Prostate gland (tissue), 2 donors: ENCODE measurements at regions not wholly inside any gene's neighbourhood (a gene's known extent, or its start where the extent isn't known, plus 50 kb on each side); places are given as distances from the start of the nearest gene placed in this dataset.

ENCODE experiments used
- POLR2A ChIP-seq: fragments of 450-650 bp; IDR thresholded peaks from one replicate; pipeline ENCODE4 v1.6.1; 2016; ENCODE audit warnings: antibody characterized with exemption, mild to moderate bottlenecking
- POLR2AphosphoS5 ChIP-seq: sonication (generic); formaldehyde crosslinking; IDR thresholded peaks from one replicate; pipeline ENCODE4 v1.6.1; 2017; ENCODE audit warnings: antibody characterized with exemption
- TF ChIP-seq, protein P1 (sequence below), 4 experiments: fragments of 200-600 bp in 2 of 4; fragments of 450-650 bp in 2 of 4; sonication (generic) in 2 of 4; IDR thresholded peaks; 1 replicate in 3 of 4; 2 replicates in 1 of 4; pipeline ENCODE4 v1.5.1; 2016 to 2019; ENCODE audit warnings: antibody characterized with exemption in 4 of 4, mild to moderate bottlenecking in 2 of 4, moderate library complexity in 2 of 4

DNA sequence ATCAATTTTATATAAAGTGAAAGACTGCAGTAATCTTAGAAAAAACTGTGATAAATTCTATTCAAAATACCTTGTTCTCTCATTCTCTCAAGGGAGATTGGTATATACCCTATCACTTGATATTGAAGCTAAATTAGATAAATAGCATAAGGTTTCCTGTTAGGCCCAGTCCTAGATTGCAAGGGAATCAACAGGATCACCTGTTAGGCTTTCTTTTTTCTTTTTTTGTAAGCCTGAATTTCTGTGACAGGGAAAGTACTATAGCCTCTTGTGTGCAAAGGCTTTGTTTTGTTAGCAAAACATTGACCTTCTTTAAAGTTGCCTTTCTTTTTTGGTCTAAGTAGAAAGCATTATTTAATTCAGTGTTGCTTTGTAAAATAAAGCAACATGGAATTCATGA lies 100.0 kb downstream of the HAUS1 start:
- TF ChIP-seq, protein P1, sequence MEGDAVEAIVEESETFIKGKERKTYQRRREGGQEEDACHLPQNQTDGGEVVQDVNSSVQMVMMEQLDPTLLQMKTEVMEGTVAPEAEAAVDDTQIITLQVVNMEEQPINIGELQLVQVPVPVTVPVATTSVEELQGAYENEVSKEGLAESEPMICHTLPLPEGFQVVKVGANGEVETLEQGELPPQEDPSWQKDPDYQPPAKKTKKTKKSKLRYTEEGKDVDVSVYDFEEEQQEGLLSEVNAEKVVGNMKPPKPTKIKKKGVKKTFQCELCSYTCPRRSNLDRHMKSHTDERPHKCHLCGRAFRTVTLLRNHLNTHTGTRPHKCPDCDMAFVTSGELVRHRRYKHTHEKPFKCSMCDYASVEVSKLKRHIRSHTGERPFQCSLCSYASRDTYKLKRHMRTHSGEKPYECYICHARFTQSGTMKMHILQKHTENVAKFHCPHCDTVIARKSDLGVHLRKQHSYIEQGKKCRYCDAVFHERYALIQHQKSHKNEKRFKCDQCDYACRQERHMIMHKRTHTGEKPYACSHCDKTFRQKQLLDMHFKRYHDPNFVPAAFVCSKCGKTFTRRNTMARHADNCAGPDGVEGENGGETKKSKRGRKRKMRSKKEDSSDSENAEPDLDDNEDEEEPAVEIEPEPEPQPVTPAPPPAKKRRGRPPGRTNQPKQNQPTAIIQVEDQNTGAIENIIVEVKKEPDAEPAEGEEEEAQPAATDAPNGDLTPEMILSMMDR (IDR thresholded peaks at IDR 0.05), result no peak
- no peak for TF ChIP-seq POLR2AphosphoS5
- no peak for TF ChIP-seq POLR2A
